K562 (cell line): ENCODE measurements at regions not wholly inside any gene's neighbourhood (a gene's known extent, or its start where the extent isn't known, plus 50 kb on each side); places are given as distances from the start of the nearest gene placed in this dataset.

Experiments
- CBX1 ChIP-seq: sonication (generic); IDR thresholded peaks from 2 replicates; pipeline ENCODE4 v1.6.1; 2016; ENCODE audit warnings: antibody characterized with exemption, low read depth, mild to moderate bottlenecking
- FOXJ3 ChIP-seq: sonication (generic); formaldehyde crosslinking; IDR thresholded peaks from 2 replicates; pipeline ENCODE4 v1.4.0; 2020; ENCODE audit warnings: mild to moderate bottlenecking, missing genetic modification reagents
- POLR2A ChIP-seq: fragments of 450-650 bp; conservative IDR thresholded peaks from 2 replicates; pipeline ENCODE4 v1.6.1; 2016
- SREBF2 ChIP-seq: sonication (generic); formaldehyde crosslinking; IDR thresholded peaks from 2 replicates; pipeline ENCODE4 v1.4.0; 2020; ENCODE audit warnings: mild to moderate bottlenecking, missing genetic modification reagents
- ZNF354B ChIP-seq: fragments of 250-450 bp; sonication (Bioruptor Pico); IDR thresholded peaks from 2 replicates; pipeline ENCODE4 v1.4.0; 2020
- ZZZ3 ChIP-seq: fragments of 450-650 bp; IDR thresholded peaks from 2 replicates; pipeline ENCODE4 v1.6.1; 2016; ENCODE audit warnings: antibody characterized with exemption, mild to moderate bottlenecking, moderate library complexity
- TF ChIP-seq, protein P1 (sequence below): IDR thresholded peaks from 2 replicates; pipeline ENCODE4 v1.6.1; 2016; ENCODE audit warnings: missing genetic modification characterization, missing compliant biosample characterization

DNA sequence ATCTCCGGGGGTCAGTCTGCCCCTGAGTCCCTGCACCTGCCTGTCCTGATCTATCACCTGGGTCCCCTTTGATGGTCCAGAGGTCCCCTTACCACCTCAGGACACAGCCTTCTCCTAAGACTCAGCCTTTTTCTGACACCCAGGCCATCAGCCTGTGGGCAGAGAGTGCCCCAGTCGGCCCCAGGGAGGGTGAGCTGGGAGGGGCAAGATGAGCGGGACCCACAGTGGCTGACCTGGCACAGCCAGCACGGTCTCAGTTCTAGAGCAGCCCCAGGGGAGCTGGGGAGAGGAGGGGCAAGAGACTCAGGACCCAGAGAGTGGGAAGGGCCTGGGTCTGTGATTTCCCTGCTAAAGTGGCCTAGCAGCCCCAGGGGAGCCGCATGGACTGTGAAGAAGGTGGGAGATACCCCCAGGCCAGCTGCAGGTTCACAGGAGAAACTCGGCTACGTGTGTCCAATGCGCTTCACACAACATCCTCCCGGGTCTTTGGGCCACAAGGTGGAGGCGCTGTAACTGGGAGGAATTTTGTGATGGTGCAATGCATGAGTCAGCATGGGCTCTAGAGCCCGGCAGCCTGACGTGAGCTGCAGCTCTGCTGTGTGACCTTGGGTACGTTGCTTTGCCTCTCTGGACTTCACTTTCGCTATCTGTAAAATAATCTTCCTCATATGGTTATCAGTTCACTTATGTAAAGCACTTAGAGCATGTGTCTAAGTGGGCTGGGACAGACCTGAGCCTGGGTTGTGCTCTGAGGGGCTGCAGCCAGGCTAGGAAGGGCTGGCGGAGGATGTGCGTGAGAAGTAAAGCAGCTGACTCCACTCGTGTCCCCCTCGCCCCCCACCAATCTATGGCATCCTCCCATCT, 67.2 kb upstream of the LHX1 start:
- no peak for TF ChIP-seq SREBF2 (CRISPR knock-in tag)
- TF ChIP-seq ZZZ3: no peak
- TF ChIP-seq ZNF354B (CRISPR knock-in tag): no peak
- no peak for TF ChIP-seq POLR2A
- no peak for TF ChIP-seq CBX1
- no peak for TF ChIP-seq FOXJ3 (CRISPR knock-in tag)
- TF ChIP-seq, protein P1, sequence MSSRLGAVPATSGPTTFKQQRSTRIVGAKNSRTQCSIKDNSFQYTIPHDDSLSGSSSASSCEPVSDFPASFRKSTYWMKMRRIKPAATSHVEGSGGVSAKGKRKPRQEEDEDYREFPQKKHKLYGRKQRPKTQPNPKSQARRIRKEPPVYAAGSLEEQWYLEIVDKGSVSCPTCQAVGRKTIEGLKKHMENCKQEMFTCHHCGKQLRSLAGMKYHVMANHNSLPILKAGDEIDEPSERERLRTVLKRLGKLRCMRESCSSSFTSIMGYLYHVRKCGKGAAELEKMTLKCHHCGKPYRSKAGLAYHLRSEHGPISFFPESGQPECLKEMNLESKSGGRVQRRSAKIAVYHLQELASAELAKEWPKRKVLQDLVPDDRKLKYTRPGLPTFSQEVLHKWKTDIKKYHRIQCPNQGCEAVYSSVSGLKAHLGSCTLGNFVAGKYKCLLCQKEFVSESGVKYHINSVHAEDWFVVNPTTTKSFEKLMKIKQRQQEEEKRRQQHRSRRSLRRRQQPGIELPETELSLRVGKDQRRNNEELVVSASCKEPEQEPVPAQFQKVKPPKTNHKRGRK (tag): no peak
